OCI-M1 (cell line): ENCODE measurements at regions not wholly inside any gene's neighbourhood (a gene's known extent, or its start where the extent isn't known, plus 50 kb on each side); places are given as distances from the start of the nearest gene placed in this dataset.
"Not testable (repeated sequence)": the region's sequence is repeated elsewhere in the genome, so short reads cannot be mapped to it uniquely, and the experiment has no call there.

Experiments
- DNase-seq: peaks from one replicate; lab custom pipeline; 2025; lab: John Stamatoyannopoulos, UW

- no peak for DNase-seq
These were observed 110.4 kb upstream of the RORA start for GRCh38 chr15:61339516-61339915.

GRCh38 chr15:61337541-61337940 lies 108.4 kb upstream of the RORA start:
- no peak for DNase-seq

- DNase-seq: no peak
These were observed 107.0 kb upstream of the RORA start for GRCh38 chr15:61336026-61336638.

- DNase-seq: not testable (repeated sequence)
These were observed 105.6 kb upstream of the RORA start for GRCh38 chr15:61334714-61335113.

- DNase-seq: no peak
These were observed 101.9 kb upstream of the RORA start for GRCh38 chr15:61331019-61331418.

- no peak for DNase-seq
These were observed 98.0 kb upstream of the RORA start for GRCh38 chr15:61327019-61327631.

- no peak for DNase-seq
These were observed 90.8 kb upstream of the RORA start for GRCh38 chr15:61319892-61320291.

GRCh38 chr15:61318802-61319525 lies 89.9 kb upstream of the RORA start:
- DNase-seq: no peak

- DNase-seq: no peak
These were observed 89.2 kb upstream of the RORA start for GRCh38 chr15:61318301-61318700.

- DNase-seq: no peak
These were observed 86.4 kb upstream of the RORA start for GRCh38 chr15:61315471-61315870.

- no peak for DNase-seq
These were observed 85.3 kb upstream of the RORA start for GRCh38 chr15:61314427-61314826.

- DNase-seq: no peak
These were observed 80.5 kb upstream of the RORA start for GRCh38 chr15:61309617-61310016.

GRCh38 chr15:61309031-61309511 lies 80.0 kb upstream of the RORA start:
- no peak for DNase-seq

- no peak for DNase-seq
These were observed 79.3 kb upstream of the RORA start for GRCh38 chr15:61308437-61308836.

- DNase-seq: no peak
These were observed 78.4 kb upstream of the RORA start for GRCh38 chr15:61307474-61307873.

- DNase-seq: no peak
These were observed 72.6 kb upstream of the RORA start for GRCh38 chr15:61301701-61302100.

GRCh38 chr15:61299075-61299763 lies 70.1 kb upstream of the RORA start:
- no peak for DNase-seq

GRCh38 chr15:61295239-61295638 lies 66.1 kb upstream of the RORA start:
- DNase-seq: no peak

- DNase-seq: no peak
These were observed 53.6 kb upstream of the RORA start for GRCh38 chr15:61282661-61283060.

- DNase-seq: no peak
These were observed 52.2 kb upstream of the RORA start for GRCh38 chr15:61281328-61281727.
